A673 (cell line): ENCODE measurements at regions not wholly inside any gene's neighbourhood (a gene's known extent, or its start where the extent isn't known, plus 50 kb on each side); places are given as distances from the start of the nearest gene placed in this dataset.

Experiments
- BruUV-seq: library from RNA; stranded (reverse); fragments of 400-500 nt; replicated peaks from 2 replicates; lab custom pipeline; 2021; lab: Mats Ljungman, UMichigan
- CTCF ChIA-PET: fragments of 300-600 bp; sonication (Branson Sonifier 250); formaldehyde crosslinking; loops from one replicate; lab custom pipeline; 2022; ENCODE audit warnings: antibody characterized with exemption; lab: Charles Lee
- POLR2A ChIA-PET: fragments of 300-600 bp; sonication (Branson Sonifier 250); formaldehyde crosslinking; loops from one replicate; lab custom pipeline; 2022; ENCODE audit warnings: antibody characterized with exemption; ENCODE audit not compliant: low non-redundant PET; lab: Charles Lee
- DNase-seq: peaks from one replicate; pipeline ENCODE4 v3.0.0-alpha.2; 2015; ENCODE audit warnings: low spot score
- H3K27ac ChIP-seq: fragments of 200-600 bp; sonication (generic); 2 replicates; pipeline ENCODE4 v1.5.1; 2016; ENCODE audit warnings: mixed run types, low read depth, mild to moderate bottlenecking, mixed read lengths, antibody characterized with exemption, low read length; ENCODE audit not compliant: poor library complexity, severe bottlenecking
- H3K27me3 ChIP-seq: fragments of 200-600 bp; sonication (generic); replicated peaks from 2 replicates; pipeline ENCODE4 v1.6.1; 2017; ENCODE audit warnings: mixed run types, low read depth, mild to moderate bottlenecking, mixed read lengths, antibody characterized with exemption, low read length; ENCODE audit not compliant: insufficient read depth, poor library complexity
- H3K36me3 ChIP-seq: fragments of 200-600 bp; sonication (generic); 2 replicates; pipeline ENCODE4 v1.6.1; 2016; ENCODE audit warnings: mixed run types, mild to moderate bottlenecking, mixed read lengths, antibody characterized with exemption, low read length; ENCODE audit not compliant: insufficient read depth, poor library complexity, severe bottlenecking
- H3K4me1 ChIP-seq: fragments of 200-600 bp; sonication (generic); 2 replicates; pipeline ENCODE4 v1.6.1; 2017; ENCODE audit warnings: mixed run types, mild to moderate bottlenecking, mixed read lengths, antibody characterized with exemption, low read length; ENCODE audit not compliant: insufficient read depth, poor library complexity, severe bottlenecking
- H3K4me3 ChIP-seq: fragments of 200-600 bp; sonication (generic); 2 replicates; pipeline ENCODE4 v1.5.1; 2016; ENCODE audit warnings: low read depth, mixed run types, mild to moderate bottlenecking, mixed read lengths, low read length; ENCODE audit not compliant: poor library complexity, severe bottlenecking
- H3K9me3 ChIP-seq: fragments of 200-600 bp; sonication (generic); 2 replicates; pipeline ENCODE4 v1.6.1; 2016; ENCODE audit warnings: mixed run types, low read depth, mild to moderate bottlenecking, mixed read lengths, antibody characterized with exemption, low read length; ENCODE audit not compliant: poor library complexity, severe bottlenecking
- EZH2 ChIP-seq: fragments of 200-600 bp; sonication (generic); IDR thresholded peaks from 2 replicates; pipeline ENCODE4 v1.6.1; 2017; ENCODE audit warnings: borderline replicate concordance, low read depth, mild to moderate bottlenecking, mixed read lengths, antibody characterized with exemption, low read length; ENCODE audit not compliant: poor library complexity, severe bottlenecking
- intact Hi-C: fragments of 100-400 bp; cut with micrococcal nuclease; formaldehyde crosslinking; loops from one replicate; pipeline ENCODE4 v1.10.0; 2022; ENCODE audit not compliant: unreplicated experiment
- TF ChIP-seq, protein P1 (sequence below): fragments of 300-800, 200-600 bp; sonication (generic); conservative IDR thresholded peaks from 2 replicates; pipeline ENCODE4 v1.5.1; 2017; ENCODE audit warnings: low read depth, mild to moderate bottlenecking, antibody characterized with exemption, low read length, moderate library complexity, mixed read lengths

GRCh38 chr9:113754739-113755138 is 121.4 kb upstream of the ZNF618 start:
- Histone ChIP-seq H3K4me1 (no peaks in the 10 kb centered on the region), H3K36me3 (no peaks in the 10 kb centered on the region), H3K4me3 (no peak overlapping the region), H3K9me3 (no peaks in the 10 kb centered on the region), H3K27me3 (peaks cover 9% of the 10 kb centered on the region), H3K27ac (no peak overlapping the region)
- ChIA-PET POLR2A (no interaction called here), CTCF (no interaction called here)
- no TSS peak for BruUV-seq
- TF ChIP-seq, protein P1, sequence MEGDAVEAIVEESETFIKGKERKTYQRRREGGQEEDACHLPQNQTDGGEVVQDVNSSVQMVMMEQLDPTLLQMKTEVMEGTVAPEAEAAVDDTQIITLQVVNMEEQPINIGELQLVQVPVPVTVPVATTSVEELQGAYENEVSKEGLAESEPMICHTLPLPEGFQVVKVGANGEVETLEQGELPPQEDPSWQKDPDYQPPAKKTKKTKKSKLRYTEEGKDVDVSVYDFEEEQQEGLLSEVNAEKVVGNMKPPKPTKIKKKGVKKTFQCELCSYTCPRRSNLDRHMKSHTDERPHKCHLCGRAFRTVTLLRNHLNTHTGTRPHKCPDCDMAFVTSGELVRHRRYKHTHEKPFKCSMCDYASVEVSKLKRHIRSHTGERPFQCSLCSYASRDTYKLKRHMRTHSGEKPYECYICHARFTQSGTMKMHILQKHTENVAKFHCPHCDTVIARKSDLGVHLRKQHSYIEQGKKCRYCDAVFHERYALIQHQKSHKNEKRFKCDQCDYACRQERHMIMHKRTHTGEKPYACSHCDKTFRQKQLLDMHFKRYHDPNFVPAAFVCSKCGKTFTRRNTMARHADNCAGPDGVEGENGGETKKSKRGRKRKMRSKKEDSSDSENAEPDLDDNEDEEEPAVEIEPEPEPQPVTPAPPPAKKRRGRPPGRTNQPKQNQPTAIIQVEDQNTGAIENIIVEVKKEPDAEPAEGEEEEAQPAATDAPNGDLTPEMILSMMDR = no peak
- no peak for TF ChIP-seq EZH2
- intact Hi-C loops = no loop called here
- DNase-seq = no peak

DNA sequence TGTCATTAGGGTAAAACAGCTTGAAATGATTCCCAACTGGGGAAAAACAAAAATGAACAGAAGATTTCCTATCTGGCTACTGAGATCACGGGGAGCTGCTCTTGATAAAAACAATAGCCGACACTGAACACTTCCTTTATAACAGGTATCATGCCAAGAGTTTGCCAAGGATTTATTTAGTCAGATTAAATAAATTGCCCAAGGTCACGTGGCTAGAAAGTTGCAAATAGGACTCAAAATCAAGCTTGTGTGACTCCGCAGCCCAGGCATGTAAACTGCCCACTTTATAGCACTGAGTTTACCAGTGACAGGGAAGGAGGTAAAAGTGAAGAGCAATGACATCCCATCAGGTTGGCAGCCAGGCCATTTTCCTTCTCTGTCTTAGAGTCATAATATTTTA is 120.7 kb upstream of the ZNF618 start:
- Histone ChIP-seq H3K27ac (no peak overlapping the region), H3K4me3 (no peak overlapping the region), H3K4me1 (no peaks in the 10 kb centered on the region), H3K36me3 (no peaks in the 10 kb centered on the region), H3K9me3 (no peaks in the 10 kb centered on the region), H3K27me3 (peaks cover 9% of the 10 kb centered on the region)
- TF ChIP-seq EZH2 = no peak
- TF ChIP-seq, protein P1 = no peak
- CTCF ChIA-PET = no interaction called here
- no TSS peak for BruUV-seq
- intact Hi-C loops = no loop called here
- POLR2A ChIA-PET = no interaction called here
- DNase-seq = no peak

DNA sequence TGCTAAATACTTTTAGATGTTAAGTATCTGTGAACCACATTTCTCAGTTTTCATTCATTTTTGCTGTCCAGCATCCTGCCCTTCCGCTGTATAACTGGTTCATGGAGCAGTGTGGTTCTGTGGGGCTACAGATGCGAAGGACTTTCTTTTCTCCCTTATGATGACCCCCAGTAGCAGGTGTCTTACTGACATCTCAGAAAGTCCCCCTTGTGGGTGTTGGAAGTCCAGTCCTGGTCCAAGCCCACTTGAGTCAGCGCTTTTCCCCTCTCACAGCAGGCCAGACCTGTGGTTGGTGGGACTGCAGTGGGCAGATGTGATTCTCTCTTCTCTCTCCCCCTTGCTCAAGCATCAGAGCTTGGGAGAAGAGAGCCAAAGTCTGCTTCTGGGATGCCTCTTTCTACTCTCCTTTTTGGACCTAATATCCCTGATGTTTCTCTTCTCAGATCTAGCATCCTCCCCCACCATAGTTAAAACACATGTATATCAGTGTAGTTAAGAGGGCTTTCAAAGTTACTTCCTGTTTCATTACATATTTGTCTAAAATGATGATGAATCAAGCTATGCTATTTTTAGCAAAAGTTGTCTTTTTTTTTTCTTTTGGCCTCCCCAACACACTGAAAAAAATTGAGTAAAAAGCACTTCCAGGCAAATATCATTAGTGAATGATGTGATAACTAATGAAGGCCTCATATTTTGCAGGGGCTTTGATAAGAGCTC is 119.5 kb upstream of the ZNF618 start:
- no TSS peak for BruUV-seq
- intact Hi-C loops = no loop called here

More for the DNA sequence above, 119.5 kb upstream of the ZNF618 start:
- Histone ChIP-seq H3K27me3 (peaks cover 2% of the 10 kb centered on the region), H3K36me3 (no peaks in the 10 kb centered on the region), H3K9me3 (no peaks in the 10 kb centered on the region), H3K27ac (no peak overlapping the region), H3K4me1 (no peaks in the 10 kb centered on the region), H3K4me3 (no peak overlapping the region)
- TF ChIP-seq, protein P1 = no peak
- TF ChIP-seq EZH2 = no peak
- CTCF ChIA-PET = no interaction called here
- POLR2A ChIA-PET = no interaction called here
- DNase-seq = no peak
